Fibroblast of mammary gland (primary cell): ENCODE measurements at regions not wholly inside any gene's neighbourhood (a gene's known extent, or its start where the extent isn't known, plus 50 kb on each side); places are given as distances from the start of the nearest gene placed in this dataset.

Experiments used
- DNase-seq: peaks from one replicate; pipeline ENCODE4 v3.0.0-alpha.2; 2010; ENCODE audit warnings: low read depth
- H3K4me3 ChIP-seq: 2 replicates; pipeline ENCODE4 v1.5.1; 2011; ENCODE audit warnings: low read depth, mild to moderate bottlenecking, low read length, moderate library complexity; ENCODE audit not compliant: control insufficient read depth
- CTCF ChIP-seq: conservative IDR thresholded peaks from 2 replicates; pipeline ENCODE4 v1.5.1; 2011; ENCODE audit warnings: low read depth, low read length, inconsistent platforms; ENCODE audit not compliant: control insufficient read depth, insufficient read depth

GRCh38 chr20:43789593-43789992 lies 62.8 kb upstream of the GTSF1L start:
- no peak for DNase-seq
- no peak for TF ChIP-seq CTCF
- H3K4me3 ChIP-seq: no peak overlapping the region

- TF ChIP-seq CTCF: no peak
- H3K4me3 ChIP-seq: no peak overlapping the region
- no peak for DNase-seq
Measured at GRCh38 chr20:43787937-43788336, 61.1 kb upstream of the GTSF1L start.

GRCh38 chr20:43786885-43787284 lies 60.1 kb upstream of the GTSF1L start:
- no peak overlapping the region for H3K4me3 ChIP-seq
- DNase-seq: no peak
- TF ChIP-seq CTCF: no peak

- no peak for TF ChIP-seq CTCF
- no peak for DNase-seq
- H3K4me3 ChIP-seq: no peak overlapping the region
Measured at GRCh38 chr20:43781215-43781614, 54.4 kb upstream of the GTSF1L start.

GRCh38 chr20:43778375-43778774 lies 51.6 kb upstream of the GTSF1L start:
- DNase-seq: no peak

GRCh38 chr20:43776691-43777090 lies 49.9 kb upstream of the GTSF1L start:
- DNase-seq: no peak
- H3K4me3 ChIP-seq: no peak overlapping the region
- TF ChIP-seq CTCF: no peak

More at GRCh38 chr20:43778375-43778774, 51.6 kb upstream of the GTSF1L start:
- H3K4me3 ChIP-seq: no peak overlapping the region
- TF ChIP-seq CTCF: no peak
